Activated T-helper 1 cell treated with anti-CD3 and anti-CD28 coated beads, Interleukin-12 subunit alpha, Interleukin-12 subunit beta, Interleukin-2, Interleukin-4 antibody, amounts not matched to agents 30 ng/mL and 10 ng/mL and 1 ng/mL, durations not matched to agents 14 hours and 24 hours and 36 hours (primary cell): ENCODE measurements at regions not wholly inside any gene's neighbourhood (a gene's known extent, or its start where the extent isn't known, plus 50 kb on each side); places are given as distances from the start of the nearest gene placed in this dataset.

Source experiments
- DNase-seq: peaks from one replicate; pipeline ENCODE4 v3.0.0; 2021; ENCODE audit warnings: low spot score
- H3K27ac Mint-ChIP-seq: one replicate; pipeline ENCODE4 v1.8.0; 2021; ENCODE audit warnings: mild to moderate bottlenecking, mixed read lengths
- H3K27me3 Mint-ChIP-seq: one replicate; pipeline ENCODE4 v1.8.0; 2022; ENCODE audit warnings: mild to moderate bottlenecking, moderate library complexity, mixed read lengths; ENCODE audit not compliant: insufficient read depth
- H3K36me3 Mint-ChIP-seq: one replicate; pipeline ENCODE4 v1.8.0; 2021; ENCODE audit warnings: low read depth, mixed read lengths
- H3K4me1 Mint-ChIP-seq: one replicate; pipeline ENCODE4 v1.8.0; 2021; ENCODE audit warnings: low read depth, mixed read lengths
- H3K4me3 Mint-ChIP-seq: one replicate; pipeline ENCODE4 v1.8.0; 2021; ENCODE audit warnings: mild to moderate bottlenecking, moderate library complexity, mixed read lengths
- H3K9me3 Mint-ChIP-seq: one replicate; pipeline ENCODE4 v1.8.0; 2021; ENCODE audit warnings: mixed read lengths
- intact Hi-C: fragments of 100-400 bp; cut with micrococcal nuclease; formaldehyde crosslinking; loops from one replicate; pipeline ENCODE4 v1.15.1; 2024

DNA sequence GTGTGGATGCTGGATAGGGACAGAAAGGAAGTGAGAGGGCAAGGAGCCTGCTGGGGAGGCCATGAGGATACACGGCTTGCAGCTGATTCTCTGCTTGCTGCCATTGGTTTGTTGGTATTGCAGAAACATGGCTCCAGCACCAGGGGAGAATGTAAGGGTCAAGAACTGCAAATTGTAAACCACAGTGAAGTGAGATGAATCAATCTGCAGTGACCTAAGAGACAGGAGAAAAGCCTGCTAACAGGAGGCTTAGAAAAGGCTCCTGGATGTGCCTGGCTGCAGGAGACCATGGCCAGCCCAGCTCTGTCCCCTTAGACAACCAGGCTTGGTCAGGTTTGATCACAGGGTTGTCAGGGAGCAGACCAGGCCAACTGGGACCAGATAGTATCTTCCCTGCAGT is 233.7 kb upstream of the CADM1 start:
- Mint-ChIP-seq H3K4me3 (no peak overlapping the region), H3K36me3 (no peaks in the 10 kb centered on the region), H3K27ac (no peak overlapping the region), H3K9me3 (peaks cover 3% of the 10 kb centered on the region), H3K27me3 (no peaks in the 10 kb centered on the region), H3K4me1 (no peaks in the 10 kb centered on the region)
- intact Hi-C loops = no loop called here
- no peak for DNase-seq

DNA sequence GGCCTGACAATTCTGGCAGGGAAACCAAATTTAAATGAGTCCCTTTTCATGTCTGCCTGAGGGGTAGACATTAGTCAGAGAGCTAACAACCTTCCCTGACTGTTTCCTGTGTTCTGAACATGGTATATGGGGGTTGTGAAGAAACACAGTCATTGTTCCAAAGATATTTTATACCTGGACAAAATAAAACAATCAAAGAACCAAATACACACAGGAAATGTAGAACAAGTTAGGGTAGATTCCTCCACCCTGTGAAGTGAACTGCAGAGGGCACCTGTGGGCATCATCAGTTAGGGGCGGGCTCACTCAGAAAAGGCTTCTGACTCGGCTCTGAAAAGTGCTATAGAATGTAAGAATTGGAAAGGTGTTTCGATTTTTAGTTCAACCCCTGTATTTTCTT is 231.9 kb upstream of the CADM1 start:
- intact Hi-C loops = no loop called here
- H3K36me3 Mint-ChIP-seq = no peaks in the 10 kb centered on the region
- H3K9me3 Mint-ChIP-seq = peaks cover 3% of the 10 kb centered on the region
- no peaks in the 10 kb centered on the region for H3K4me1 Mint-ChIP-seq
- H3K27me3 Mint-ChIP-seq = no peaks in the 10 kb centered on the region
- no peak overlapping the region for H3K4me3 Mint-ChIP-seq
- no peak for DNase-seq
- H3K27ac Mint-ChIP-seq = no peak overlapping the region

DNA sequence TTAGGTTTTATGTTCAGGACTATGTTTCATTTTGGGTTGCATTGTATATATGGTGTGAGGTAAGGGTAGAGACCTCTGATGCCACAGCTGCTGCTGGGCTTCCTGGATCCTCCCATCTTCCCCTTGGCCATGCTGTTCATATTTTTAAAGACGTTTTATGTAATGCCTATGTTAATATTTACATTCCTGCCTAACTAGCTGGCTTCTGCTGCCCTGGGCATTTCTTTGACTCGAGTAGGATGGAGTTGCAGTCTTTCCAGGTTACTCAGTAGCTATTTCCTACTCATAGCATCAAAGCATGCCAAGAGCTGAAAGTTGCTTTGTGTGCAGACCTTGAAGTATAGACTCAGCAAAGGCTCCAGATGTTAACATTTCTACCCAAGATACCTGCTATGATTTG is 220.5 kb upstream of the CADM1 start:
- intact Hi-C loops = no loop called here
- Mint-ChIP-seq H3K9me3 (no peaks in the 10 kb centered on the region), H3K36me3 (no peaks in the 10 kb centered on the region), H3K27ac (no peak overlapping the region), H3K4me1 (no peaks in the 10 kb centered on the region), H3K27me3 (no peaks in the 10 kb centered on the region), H3K4me3 (no peak overlapping the region)
- no peak for DNase-seq

DNA sequence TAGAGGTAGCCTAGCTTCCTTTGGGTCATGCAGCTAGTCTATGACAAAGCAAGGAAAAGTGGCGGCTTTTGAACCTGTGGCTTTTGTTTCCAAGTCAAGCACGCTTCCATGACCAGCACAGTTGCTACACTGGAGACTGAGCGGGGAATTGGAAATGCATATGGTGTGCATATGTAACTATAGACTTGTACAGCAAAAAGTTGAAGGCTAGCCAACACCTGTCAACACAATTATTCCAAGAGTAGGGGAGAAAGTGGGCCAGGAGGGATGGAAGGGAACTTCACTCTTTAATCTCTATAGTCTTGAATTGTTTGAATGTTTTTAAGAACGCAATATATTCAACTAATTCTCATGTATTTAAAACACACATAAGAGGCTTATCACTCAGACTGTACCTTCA is 218.5 kb upstream of the CADM1 start:
- H3K9me3 Mint-ChIP-seq = no peaks in the 10 kb centered on the region

DNA sequence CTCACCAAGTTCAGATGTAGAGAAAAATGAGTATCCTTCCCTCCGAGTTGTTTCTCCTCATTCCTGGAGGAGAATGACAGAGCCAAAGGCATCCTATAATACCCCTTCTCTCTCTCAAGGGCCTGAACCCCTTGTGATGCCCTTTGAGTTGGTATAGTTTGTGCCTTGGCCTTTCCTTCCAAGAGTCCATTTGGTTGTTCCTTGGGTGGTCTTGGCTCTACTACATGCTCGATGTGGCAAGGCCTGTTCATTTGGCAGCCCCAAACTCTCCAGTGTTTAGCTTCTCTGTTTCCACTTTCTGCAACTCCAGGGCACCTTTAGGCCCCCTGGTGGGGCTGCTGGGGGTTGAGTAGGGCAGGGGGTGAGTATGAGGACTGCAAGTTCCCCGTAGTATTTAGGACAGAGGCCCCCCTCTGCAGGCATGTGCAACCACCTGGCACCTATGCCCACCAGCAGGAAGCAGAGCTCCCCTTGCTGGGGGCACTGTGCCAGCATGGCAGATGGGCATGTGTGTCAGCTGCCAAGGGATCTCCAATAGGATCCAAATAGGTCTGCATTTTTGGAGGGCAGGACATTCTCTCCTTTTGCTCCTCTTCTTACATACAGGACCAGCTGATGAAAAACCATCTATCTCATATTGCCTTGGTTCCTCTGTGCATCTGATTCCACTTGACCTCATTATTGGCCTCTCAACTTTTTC is 217.2 kb upstream of the CADM1 start:
- intact Hi-C loops = no loop called here
- H3K36me3 Mint-ChIP-seq = no peaks in the 10 kb centered on the region
- no peaks in the 10 kb centered on the region for H3K9me3 Mint-ChIP-seq
- no peak overlapping the region for H3K27ac Mint-ChIP-seq
- H3K4me1 Mint-ChIP-seq = no peaks in the 10 kb centered on the region
- H3K27me3 Mint-ChIP-seq = no peaks in the 10 kb centered on the region
- no peak for DNase-seq
- no peak overlapping the region for H3K4me3 Mint-ChIP-seq

More for the DNA sequence above, 218.5 kb upstream of the CADM1 start:
- Mint-ChIP-seq H3K27me3 (no peaks in the 10 kb centered on the region), H3K27ac (no peak overlapping the region), H3K36me3 (no peaks in the 10 kb centered on the region), H3K4me1 (no peaks in the 10 kb centered on the region), H3K4me3 (no peak overlapping the region)
- intact Hi-C loops = no loop called here
- no peak for DNase-seq

DNA sequence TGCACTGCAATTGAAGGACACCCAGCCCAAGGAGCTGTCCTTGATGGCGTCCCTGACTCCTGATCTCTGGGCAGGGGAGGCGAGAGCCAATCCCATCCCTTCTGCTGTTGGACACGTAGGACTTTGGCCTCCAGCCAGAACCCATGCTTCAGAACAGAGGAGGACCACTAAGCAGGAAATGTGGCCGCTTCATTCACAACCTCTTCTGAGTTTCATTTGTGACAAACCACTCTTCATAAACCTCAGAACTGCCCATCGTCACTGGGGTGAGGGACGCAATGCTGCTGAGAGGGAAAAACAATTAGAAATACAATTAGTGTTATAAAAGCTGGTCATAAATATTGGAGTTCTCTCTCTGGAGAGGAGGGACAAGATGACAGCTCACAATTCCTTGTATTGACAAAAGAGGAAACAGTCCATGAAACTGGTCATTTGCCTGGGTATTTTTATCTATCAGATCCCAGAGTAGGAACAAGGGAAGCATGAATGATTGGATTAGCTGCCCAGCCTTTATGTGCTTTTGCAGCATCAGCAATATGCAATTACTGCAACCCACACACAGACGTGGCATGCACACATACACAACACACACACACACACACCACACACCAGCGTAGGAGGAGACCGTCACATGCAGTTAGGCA is 216.5 kb upstream of the CADM1 start:
- H3K27me3 Mint-ChIP-seq = no peaks in the 10 kb centered on the region
- H3K27ac Mint-ChIP-seq = no peak overlapping the region
- intact Hi-C loops = no loop called here
- no peaks in the 10 kb centered on the region for H3K4me1 Mint-ChIP-seq
- no peaks in the 10 kb centered on the region for H3K9me3 Mint-ChIP-seq
- no peak for DNase-seq
- no peaks in the 10 kb centered on the region for H3K36me3 Mint-ChIP-seq
- H3K4me3 Mint-ChIP-seq = no peak overlapping the region

DNA sequence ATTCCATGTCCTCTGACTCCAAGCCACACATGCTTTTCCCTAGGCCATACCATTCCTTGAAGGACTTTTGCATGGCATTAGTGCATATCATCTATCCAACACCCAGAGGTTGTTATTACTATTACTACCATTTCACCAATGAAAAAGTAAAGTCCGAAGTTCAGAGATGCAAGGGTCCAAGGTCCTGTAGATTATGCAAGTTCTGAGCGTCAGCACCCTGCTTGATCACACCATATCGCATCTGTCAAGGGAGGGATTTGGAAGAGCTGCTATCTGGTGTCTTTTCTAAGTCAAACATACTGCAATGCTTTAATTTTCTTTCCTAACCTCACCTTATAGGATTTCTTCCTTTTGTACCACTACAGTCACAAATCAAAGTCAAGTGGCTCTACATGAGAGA is 214.7 kb upstream of the CADM1 start:
- intact Hi-C loops = no loop called here
- DNase-seq = no peak
- Mint-ChIP-seq H3K4me1 (no peaks in the 10 kb centered on the region), H3K4me3 (no peak overlapping the region), H3K9me3 (no peaks in the 10 kb centered on the region), H3K27me3 (no peaks in the 10 kb centered on the region), H3K27ac (no peak overlapping the region), H3K36me3 (no peaks in the 10 kb centered on the region)

DNA sequence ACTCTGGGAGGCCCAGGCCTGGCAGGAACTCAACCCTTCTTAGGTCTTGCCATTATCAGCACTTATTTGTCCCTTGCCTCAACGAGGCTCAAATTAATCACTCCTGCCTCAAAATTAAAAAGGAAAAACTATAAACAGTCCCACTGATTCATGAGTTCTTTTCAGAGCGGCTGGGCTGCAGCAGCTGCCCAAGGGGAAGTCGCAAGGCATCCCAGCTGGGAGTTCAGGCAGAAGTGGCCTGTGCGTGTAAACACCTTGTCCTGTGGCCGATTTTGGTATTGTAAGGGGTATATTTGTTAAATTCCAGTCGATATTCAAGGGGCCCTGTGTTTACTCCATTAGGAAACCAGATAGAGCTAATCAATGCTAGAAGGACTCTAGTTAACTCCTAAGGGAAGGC is 213.9 kb upstream of the CADM1 start:
- Mint-ChIP-seq H3K9me3 (no peaks in the 10 kb centered on the region), H3K27ac (no peak overlapping the region), H3K27me3 (no peaks in the 10 kb centered on the region), H3K4me1 (no peaks in the 10 kb centered on the region), H3K4me3 (no peak overlapping the region), H3K36me3 (no peaks in the 10 kb centered on the region)
- intact Hi-C loops = no loop called here
- no peak for DNase-seq

DNA sequence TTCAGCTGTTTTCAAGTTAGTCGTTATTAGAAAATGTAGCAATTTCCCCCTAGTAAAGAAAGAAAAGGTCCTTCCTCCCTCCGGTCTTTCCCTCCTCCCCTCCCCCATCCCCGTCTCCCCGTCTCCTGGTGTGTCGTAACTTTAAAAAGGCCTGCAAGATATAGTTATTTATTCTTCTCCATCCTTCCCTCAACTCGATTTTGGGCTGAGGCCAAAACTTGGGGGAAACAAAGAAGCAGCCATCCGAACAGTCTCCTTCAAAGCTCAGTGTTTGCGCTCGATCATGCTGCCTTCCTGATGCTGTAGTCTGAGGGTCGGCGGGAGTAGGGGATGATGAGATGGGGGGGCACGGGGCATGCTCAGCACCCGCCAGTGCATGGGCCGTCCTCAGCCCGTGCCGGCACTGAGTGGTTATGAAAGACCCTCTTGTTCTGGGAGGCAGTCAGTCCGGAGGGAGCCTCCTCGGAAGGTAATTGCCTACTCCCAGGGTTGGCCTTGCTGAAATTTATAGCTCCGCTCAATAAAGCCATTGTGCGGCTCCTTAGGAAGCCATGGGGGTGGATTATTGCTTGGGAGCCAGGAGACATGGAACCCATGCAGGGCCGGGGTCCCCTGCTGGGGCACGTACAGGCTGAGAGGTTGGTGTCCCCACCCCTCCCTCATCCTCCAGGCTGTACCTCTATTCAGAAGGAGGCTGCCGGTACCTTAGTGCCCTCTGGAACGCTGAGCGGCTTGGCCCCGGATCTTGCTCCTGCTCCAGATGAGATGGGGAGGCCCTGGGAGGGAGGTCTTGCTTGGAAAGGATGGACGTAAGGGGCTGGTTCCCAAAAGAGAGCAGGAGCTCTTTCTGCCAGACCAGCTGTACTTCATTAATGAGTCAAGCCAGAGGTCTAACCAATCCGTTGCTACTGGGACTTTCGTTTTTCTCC is 212.7 kb upstream of the CADM1 start:
- no peak for DNase-seq
- Mint-ChIP-seq H3K9me3 (no peaks in the 10 kb centered on the region), H3K27me3 (no peaks in the 10 kb centered on the region), H3K4me1 (no peaks in the 10 kb centered on the region), H3K36me3 (no peaks in the 10 kb centered on the region), H3K27ac (no peak overlapping the region), H3K4me3 (no peak overlapping the region)
- intact Hi-C loops = no loop called here

DNA sequence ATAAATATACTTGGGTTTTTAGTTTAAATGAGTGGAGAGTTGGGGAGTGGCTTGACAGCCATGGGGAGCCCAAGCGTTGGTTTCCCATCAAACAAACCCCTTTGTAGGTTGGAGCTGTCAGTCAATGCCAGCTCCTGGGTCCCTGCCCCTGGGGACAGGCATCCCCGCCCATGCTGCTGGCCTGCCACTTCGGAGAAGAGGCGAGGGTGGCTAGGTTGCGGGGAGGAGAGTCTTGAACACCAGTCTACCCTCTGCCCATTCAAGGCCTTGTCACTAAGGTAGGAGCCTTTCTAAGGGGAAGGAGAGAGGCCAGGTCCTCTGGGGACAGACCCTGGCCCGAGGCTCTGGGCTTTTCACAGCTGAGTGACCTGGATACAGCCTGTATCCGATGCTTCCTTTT is 211.9 kb upstream of the CADM1 start:
- Mint-ChIP-seq H3K36me3 (no peaks in the 10 kb centered on the region), H3K4me1 (no peaks in the 10 kb centered on the region), H3K27me3 (no peaks in the 10 kb centered on the region), H3K9me3 (no peaks in the 10 kb centered on the region), H3K4me3 (no peak overlapping the region), H3K27ac (no peak overlapping the region)
- DNase-seq = no peak
- intact Hi-C loops = no loop called here

DNA sequence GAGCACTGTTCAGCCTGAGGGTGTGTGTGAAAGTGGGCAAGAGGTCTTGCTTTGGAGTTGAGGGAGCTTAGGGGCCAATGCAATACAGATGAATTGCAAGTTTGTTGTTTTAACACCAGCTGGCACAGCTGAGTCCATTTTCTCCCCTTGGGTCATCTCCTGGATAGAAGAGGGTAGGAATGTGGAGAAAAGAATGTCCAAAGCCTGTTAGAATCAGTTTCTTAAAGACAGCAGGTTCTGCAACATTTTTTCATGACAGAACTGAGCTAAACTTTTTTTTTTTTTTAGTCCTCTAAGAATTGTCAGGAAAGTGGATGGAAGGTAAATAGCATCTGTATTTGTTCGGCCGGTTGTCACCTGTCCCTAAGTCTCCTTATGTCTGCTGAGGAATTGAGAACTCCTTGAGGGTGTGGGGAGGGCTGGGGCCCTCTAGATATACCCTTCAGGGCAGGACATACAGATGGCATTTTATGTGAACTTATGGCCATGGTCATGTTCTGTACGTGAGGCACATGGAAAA is 211.1 kb upstream of the CADM1 start:
- Mint-ChIP-seq H3K27ac (no peak overlapping the region), H3K36me3 (no peaks in the 10 kb centered on the region), H3K9me3 (no peaks in the 10 kb centered on the region), H3K27me3 (no peaks in the 10 kb centered on the region), H3K4me1 (no peaks in the 10 kb centered on the region), H3K4me3 (no peak overlapping the region)
- no peak for DNase-seq
- intact Hi-C loops = no loop called here

- no peak overlapping the region for H3K27ac Mint-ChIP-seq
- no peaks in the 10 kb centered on the region for H3K27me3 Mint-ChIP-seq
- no peak overlapping the region for H3K4me3 Mint-ChIP-seq
- no peaks in the 10 kb centered on the region for H3K4me1 Mint-ChIP-seq
- no peaks in the 10 kb centered on the region for H3K36me3 Mint-ChIP-seq
- DNase-seq = no peak
- no peaks in the 10 kb centered on the region for H3K9me3 Mint-ChIP-seq
- intact Hi-C loops = no loop called here
Observed at GRCh38 chr11:115712296-115712695, 208.1 kb upstream of the CADM1 start.

GRCh38 chr11:115710980-115711379 is 206.8 kb upstream of the CADM1 start:
- H3K4me3 Mint-ChIP-seq = no peak overlapping the region
- no peaks in the 10 kb centered on the region for H3K4me1 Mint-ChIP-seq
- intact Hi-C loops = no loop called here
- H3K27me3 Mint-ChIP-seq = no peaks in the 10 kb centered on the region
- no peaks in the 10 kb centered on the region for H3K36me3 Mint-ChIP-seq
- no peak for DNase-seq
- H3K9me3 Mint-ChIP-seq = no peaks in the 10 kb centered on the region
- H3K27ac Mint-ChIP-seq = no peak overlapping the region
